SU-DHL-6 (cell line): ENCODE measurements at regions not wholly inside any gene's neighbourhood (a gene's known extent, or its start where the extent isn't known, plus 50 kb on each side); places are given as distances from the start of the nearest gene placed in this dataset.

Experiments
- H2AFZ ChIP-seq: fragments of 200-600 bp; sonication (generic); 2 replicates; pipeline ENCODE4 v1.6.1; 2014; ENCODE audit warnings: low read depth, mild to moderate bottlenecking, moderate library complexity, mixed read lengths, antibody characterized with exemption, low read length; ENCODE audit not compliant: severe bottlenecking
- H3F3A ChIP-seq: fragments of 200-600 bp; shearing (Covaris generic); 2 replicates; pipeline ENCODE4 v1.6.0; 2016; ENCODE audit warnings: antibody characterized with exemption, mild to moderate bottlenecking; ENCODE audit not compliant: insufficient read depth
- H3K27ac ChIP-seq: fragments of 200-600 bp; sonication (generic); 2 replicates; pipeline ENCODE4 v1.5.1; 2016; ENCODE audit warnings: low read depth, mild to moderate bottlenecking, low read length, moderate library complexity, mixed read lengths
- H3K27me3 ChIP-seq: fragments of 200-600 bp; sonication (generic), shearing (Covaris generic); 2 replicates; pipeline ENCODE4 v1.6.0; 2014; ENCODE audit warnings: mild to moderate bottlenecking, low read length
- H3K36me3 ChIP-seq: fragments of 200-600 bp; sonication (generic); 2 replicates; pipeline ENCODE4 v1.6.1; 2014; ENCODE audit warnings: mild to moderate bottlenecking, low read length, mixed read lengths
- H3K4me2 ChIP-seq: fragments of 300-600, 200-600 bp; shearing (Covaris generic), sonication (generic); 2 replicates; pipeline ENCODE4 v1.6.0; 2014; ENCODE audit warnings: low read length, low read depth, mild to moderate bottlenecking; ENCODE audit not compliant: poor library complexity, severe bottlenecking
- H3K4me3 ChIP-seq: fragments of 200-600 bp; sonication (generic); 2 replicates; pipeline ENCODE4 v1.5.1; 2014; ENCODE audit warnings: antibody characterized with exemption, low read length, mild to moderate bottlenecking, mixed read lengths; ENCODE audit not compliant: insufficient read depth, poor library complexity, severe bottlenecking
- H3K79me2 ChIP-seq: fragments of 200-600 bp; sonication (generic); 2 replicates; pipeline ENCODE4 v1.6.1; 2014; ENCODE audit warnings: mild to moderate bottlenecking, low read length, moderate library complexity; ENCODE audit not compliant: insufficient read depth
- H3K9ac ChIP-seq: fragments of 200-600 bp; sonication (generic); 2 replicates; pipeline ENCODE4 v1.7.0; 2014; ENCODE audit warnings: mild to moderate bottlenecking, low read length
- H3K9me2 ChIP-seq: fragments of 200-600 bp; sonication (generic); replicated peaks from 2 replicates; pipeline ENCODE4 v1.6.1; 2014; ENCODE audit warnings: low read length; ENCODE audit not compliant: insufficient read depth
- H3K9me3 ChIP-seq: fragments of 200-600 bp; sonication (generic); 2 replicates; pipeline ENCODE4 v1.6.1; 2014; ENCODE audit warnings: low read length, mixed read lengths; ENCODE audit not compliant: insufficient read depth
- H4K20me1 ChIP-seq: fragments of 200-600 bp; sonication (generic); 2 replicates; pipeline ENCODE4 v1.6.1; 2014; ENCODE audit warnings: low read depth, mild to moderate bottlenecking, antibody characterized with exemption, low read length, moderate library complexity, mixed read lengths
- EZH2phosphoT487 ChIP-seq: fragments of 200-600 bp; sonication (generic), shearing (Covaris generic); conservative IDR thresholded peaks from 2 replicates; pipeline ENCODE4 v1.6.1; 2018; ENCODE audit warnings: mild to moderate bottlenecking, antibody characterized with exemption, low read length, moderate library complexity, mixed read lengths
- TF ChIP-seq, protein P1 (sequence below): fragments of 200-600 bp; sonication (generic); IDR thresholded peaks from one replicate; pipeline ENCODE4 v1.5.1; 2017; ENCODE audit warnings: antibody characterized with exemption, mild to moderate bottlenecking, low read length, moderate library complexity; ENCODE audit not compliant: insufficient read depth, poor library complexity, severe bottlenecking

DNA sequence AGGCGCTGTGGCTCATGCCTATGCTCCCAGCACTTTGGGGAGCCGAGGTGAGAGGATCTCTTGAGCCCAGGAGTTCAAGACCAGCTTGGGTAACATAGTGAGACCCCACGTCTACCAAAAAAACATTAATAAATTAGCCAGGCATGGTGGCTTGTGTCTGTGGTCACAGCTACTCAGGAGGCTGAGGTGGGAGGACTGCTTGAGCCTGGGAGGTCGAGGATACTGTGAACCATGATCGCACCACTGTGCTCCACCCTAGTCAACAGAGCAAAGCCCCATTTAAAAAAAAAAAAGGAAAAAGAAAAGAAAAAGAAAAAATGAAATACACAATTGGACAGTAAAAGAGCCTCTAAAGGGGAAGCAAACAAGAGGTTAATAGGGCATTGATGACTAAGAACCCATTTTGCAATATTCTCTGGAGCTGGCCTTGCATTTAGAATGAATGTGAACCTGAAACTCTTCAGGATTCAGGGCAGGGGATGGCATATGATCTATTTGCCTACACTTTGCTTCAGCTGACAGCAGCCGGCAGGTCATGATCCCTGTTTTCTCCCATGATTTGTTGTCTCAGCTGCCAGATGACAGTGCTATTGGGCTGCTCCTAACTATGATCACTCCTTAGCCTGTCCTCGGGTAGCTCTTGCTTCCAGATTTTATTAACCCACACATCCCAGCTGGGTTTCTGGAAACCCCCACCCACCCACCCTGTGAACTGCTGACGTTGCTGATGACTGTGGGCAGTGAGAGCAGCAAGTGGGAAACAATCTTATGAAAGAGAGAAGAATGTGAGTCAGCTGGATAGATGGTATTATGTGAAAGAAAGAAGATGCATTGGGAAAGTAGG lies 83.8 kb upstream of the ELOVL5 start:
- Histone ChIP-seq H2AFZ (no peak overlapping the region), H3K9me2 (no peaks in the 10 kb centered on the region), H3K27ac (no peak overlapping the region), H3K36me3 (no peaks in the 10 kb centered on the region), H3F3A (no peaks in the 10 kb centered on the region), H4K20me1 (no peaks in the 10 kb centered on the region), H3K9ac (no peak overlapping the region), H3K4me2 (no peak overlapping the region), H3K9me3 (no peaks in the 10 kb centered on the region), H3K79me2 (no peaks in the 10 kb centered on the region), H3K27me3 (no peaks in the 10 kb centered on the region), H3K4me3 (no peak overlapping the region)
- no peak for TF ChIP-seq EZH2phosphoT487
- TF ChIP-seq, protein P1, sequence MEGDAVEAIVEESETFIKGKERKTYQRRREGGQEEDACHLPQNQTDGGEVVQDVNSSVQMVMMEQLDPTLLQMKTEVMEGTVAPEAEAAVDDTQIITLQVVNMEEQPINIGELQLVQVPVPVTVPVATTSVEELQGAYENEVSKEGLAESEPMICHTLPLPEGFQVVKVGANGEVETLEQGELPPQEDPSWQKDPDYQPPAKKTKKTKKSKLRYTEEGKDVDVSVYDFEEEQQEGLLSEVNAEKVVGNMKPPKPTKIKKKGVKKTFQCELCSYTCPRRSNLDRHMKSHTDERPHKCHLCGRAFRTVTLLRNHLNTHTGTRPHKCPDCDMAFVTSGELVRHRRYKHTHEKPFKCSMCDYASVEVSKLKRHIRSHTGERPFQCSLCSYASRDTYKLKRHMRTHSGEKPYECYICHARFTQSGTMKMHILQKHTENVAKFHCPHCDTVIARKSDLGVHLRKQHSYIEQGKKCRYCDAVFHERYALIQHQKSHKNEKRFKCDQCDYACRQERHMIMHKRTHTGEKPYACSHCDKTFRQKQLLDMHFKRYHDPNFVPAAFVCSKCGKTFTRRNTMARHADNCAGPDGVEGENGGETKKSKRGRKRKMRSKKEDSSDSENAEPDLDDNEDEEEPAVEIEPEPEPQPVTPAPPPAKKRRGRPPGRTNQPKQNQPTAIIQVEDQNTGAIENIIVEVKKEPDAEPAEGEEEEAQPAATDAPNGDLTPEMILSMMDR = no peak

DNA sequence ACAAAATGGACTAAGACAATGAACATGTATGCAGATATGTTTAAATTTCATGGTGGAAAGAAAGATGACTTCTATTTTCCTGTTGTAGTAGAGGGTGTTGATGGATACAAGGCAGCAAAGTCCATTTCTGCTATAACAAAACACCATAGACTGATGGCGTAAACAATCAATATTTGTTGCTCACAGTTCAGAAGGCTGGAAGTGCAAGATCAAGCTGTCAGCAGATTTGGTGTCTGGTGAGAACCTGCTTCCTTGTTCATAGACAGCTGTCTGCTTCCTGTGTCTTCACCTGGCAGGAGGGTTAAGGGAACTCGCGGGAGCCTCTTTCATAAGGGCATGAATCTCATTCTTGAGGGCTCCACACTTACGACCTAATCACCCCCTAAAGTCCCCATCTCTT lies 83.0 kb upstream of the ELOVL5 start:
- Histone ChIP-seq H3K9me2 (no peaks in the 10 kb centered on the region), H4K20me1 (no peaks in the 10 kb centered on the region), H3K36me3 (no peaks in the 10 kb centered on the region), H3K4me2 (no peak overlapping the region), H2AFZ (no peak overlapping the region), H3K4me3 (no peak overlapping the region), H3K9ac (no peak overlapping the region), H3K79me2 (no peaks in the 10 kb centered on the region), H3K27me3 (no peaks in the 10 kb centered on the region), H3K27ac (no peak overlapping the region), H3F3A (no peaks in the 10 kb centered on the region), H3K9me3 (no peaks in the 10 kb centered on the region)
- TF ChIP-seq EZH2phosphoT487 = no peak
- TF ChIP-seq, protein P1 = no peak

DNA sequence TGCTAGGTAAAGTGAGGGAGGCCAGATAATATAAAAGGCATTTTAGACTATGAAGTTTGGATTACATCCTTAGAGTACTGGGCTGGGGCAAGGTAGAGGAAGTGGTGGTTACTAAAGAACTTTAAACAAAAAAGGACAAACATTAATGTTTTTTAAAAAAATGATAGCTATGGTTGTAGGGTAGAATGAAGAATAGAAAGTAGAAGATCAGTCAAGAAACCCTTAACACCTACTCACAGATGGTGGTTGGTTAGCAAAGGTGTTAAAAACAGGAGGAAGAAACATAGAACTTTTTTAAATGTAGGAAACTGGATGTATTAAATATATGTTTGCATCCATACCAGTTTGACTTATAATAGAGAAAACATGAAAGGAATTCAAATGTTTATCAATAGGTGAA lies 80.7 kb upstream of the ELOVL5 start:
- Histone ChIP-seq H3K79me2 (no peaks in the 10 kb centered on the region), H3K9me3 (no peaks in the 10 kb centered on the region)
- TF ChIP-seq EZH2phosphoT487 = no peak
- TF ChIP-seq, protein P1 = no peak

More for the DNA sequence above, 80.7 kb upstream of the ELOVL5 start:
- Histone ChIP-seq H4K20me1 (no peaks in the 10 kb centered on the region), H3K9me2 (no peaks in the 10 kb centered on the region), H3K9ac (no peak overlapping the region), H3K4me2 (no peak overlapping the region), H3K36me3 (no peaks in the 10 kb centered on the region), H3F3A (no peaks in the 10 kb centered on the region), H3K27ac (no peak overlapping the region), H3K27me3 (no peaks in the 10 kb centered on the region), H3K4me3 (no peak overlapping the region), H2AFZ (no peak overlapping the region)
